MCF 10A (cell line): ENCODE measurements at regions not wholly inside any gene's neighbourhood (a gene's known extent, or its start where the extent isn't known, plus 50 kb on each side); places are given as distances from the start of the nearest gene placed in this dataset.

Experiments
- BruUV-seq: library from RNA; stranded (reverse); fragments of 400-500 nt; replicated peaks from 2 replicates; lab custom pipeline; 2021; lab: Mats Ljungman, UMichigan
- CTCF ChIA-PET: fragments of 300-600 bp; sonication (Branson Sonifier 250); formaldehyde crosslinking; extraction: SDS; loops from one replicate; lab custom pipeline; 2021; ENCODE audit warnings: antibody characterized with exemption, inconsistent platforms; lab: Yijun Ruan, JAX
- POLR2A ChIA-PET: fragments of 300-600, 350-650 bp; sonication (Branson Sonifier 250); formaldehyde crosslinking; extraction: SDS; loops from one replicate; lab custom pipeline; 2020; ENCODE audit warnings: antibody characterized with exemption, inconsistent platforms; lab: Yijun Ruan, JAX
- DNase-seq: peaks from one replicate; pipeline ENCODE4 v3.0.0-alpha.2; 2018; ENCODE audit not compliant: unreplicated experiment
- H3K27ac Mint-ChIP-seq: one replicate; pipeline ENCODE4 v1.8.0; 2022; ENCODE audit warnings: mild to moderate bottlenecking, low read depth, mixed read lengths; ENCODE audit not compliant: unreplicated experiment
- H3K27me3 Mint-ChIP-seq: one replicate; pipeline ENCODE4 v1.8.0; 2022; ENCODE audit warnings: mixed read lengths; ENCODE audit not compliant: insufficient read depth, unreplicated experiment
- H3K36me3 Mint-ChIP-seq: one replicate; pipeline ENCODE4 v1.8.0; 2022; ENCODE audit warnings: mild to moderate bottlenecking, moderate library complexity, mixed read lengths; ENCODE audit not compliant: insufficient read depth, unreplicated experiment
- H3K4me1 Mint-ChIP-seq: one replicate; pipeline ENCODE4 v1.8.0; 2022; ENCODE audit warnings: mixed read lengths; ENCODE audit not compliant: insufficient read depth, unreplicated experiment
- H3K4me3 Mint-ChIP-seq: one replicate; pipeline ENCODE4 v1.8.0; 2022; ENCODE audit warnings: mild to moderate bottlenecking, moderate library complexity, mixed read lengths; ENCODE audit not compliant: unreplicated experiment
- H3K9me3 Mint-ChIP-seq: one replicate; pipeline ENCODE4 v1.8.0; 2022; ENCODE audit warnings: mixed read lengths; ENCODE audit not compliant: unreplicated experiment
- CTCF ChIP-seq: fragments of 200-600 bp; IDR thresholded peaks from one replicate; pipeline ENCODE4 v1.8.0; 2022; ENCODE audit warnings: antibody characterized with exemption, mild to moderate bottlenecking; ENCODE audit not compliant: unreplicated experiment
- intact Hi-C: fragments of 100-400 bp; cut with micrococcal nuclease; formaldehyde crosslinking; loops from 2 replicates; pipeline ENCODE4 v1.14.1; 2022

- CTCF ChIA-PET, result no interaction called here
These were observed 158.0 kb upstream of the TCERG1L start for GRCh38 chr10:131469551-131469950.

GRCh38 chr10:131473645-131474044 is 162.1 kb upstream of the TCERG1L start:
- Mint-ChIP-seq H3K4me3 (no peak overlapping the region), H3K9me3 (peaks cover 16% of the 10 kb centered on the region), H3K36me3 (no peaks in the 10 kb centered on the region), H3K4me1 (no peaks in the 10 kb centered on the region), H3K27ac (no peak overlapping the region), H3K27me3 (no peaks in the 10 kb centered on the region)
- no peak for TF ChIP-seq CTCF
- no peak for DNase-seq
- intact Hi-C loops, result no loop called here
- ChIA-PET CTCF (no interaction called here), POLR2A (no interaction called here)
- BruUV-seq, result no TSS peak

More at GRCh38 chr10:131469551-131469950, 158.0 kb upstream of the TCERG1L start:
- Mint-ChIP-seq H3K27ac (no peak overlapping the region), H3K4me1 (no peaks in the 10 kb centered on the region), H3K9me3 (peaks cover 32% of the 10 kb centered on the region), H3K27me3 (no peaks in the 10 kb centered on the region), H3K36me3 (no peaks in the 10 kb centered on the region), H3K4me3 (no peak overlapping the region)
- no peak for DNase-seq
- intact Hi-C loops, result no loop called here
- no peak for TF ChIP-seq CTCF
- BruUV-seq, result no TSS peak
- POLR2A ChIA-PET, result no interaction called here

- no peak overlapping the region for H3K4me3 Mint-ChIP-seq
- ChIA-PET CTCF (no interaction called here), POLR2A (no interaction called here)
- intact Hi-C loops, result no loop called here
- no peak for DNase-seq
- no peak for TF ChIP-seq CTCF
- no peak overlapping the region for H3K27ac Mint-ChIP-seq
- H3K36me3 Mint-ChIP-seq, result no peaks in the 10 kb centered on the region
- H3K4me1 Mint-ChIP-seq, result no peaks in the 10 kb centered on the region
- BruUV-seq, result no TSS peak
- no peaks in the 10 kb centered on the region for H3K27me3 Mint-ChIP-seq
- peaks cover 10% of the 10 kb centered on the region for H3K9me3 Mint-ChIP-seq
These were observed 162.9 kb upstream of the TCERG1L start for GRCh38 chr10:131474416-131474815.

- H3K4me3 Mint-ChIP-seq, result no peak overlapping the region
- ChIA-PET POLR2A (no interaction called here), CTCF (no interaction called here)
- H3K4me1 Mint-ChIP-seq, result no peaks in the 10 kb centered on the region
- H3K36me3 Mint-ChIP-seq, result no peaks in the 10 kb centered on the region
- no TSS peak for BruUV-seq
- no peaks in the 10 kb centered on the region for H3K27me3 Mint-ChIP-seq
- DNase-seq, result no peak
- no peak overlapping the region for H3K27ac Mint-ChIP-seq
- H3K9me3 Mint-ChIP-seq, result peaks cover 5% of the 10 kb centered on the region
- intact Hi-C loops, result no loop called here
- TF ChIP-seq CTCF, result no peak
These were observed 163.5 kb upstream of the TCERG1L start for GRCh38 chr10:131475043-131475442.
